Lung (tissue), 11 donors: ENCODE measurements at regions not wholly inside any gene's neighbourhood (a gene's known extent, or its start where the extent isn't known, plus 50 kb on each side); places are given as distances from the start of the nearest gene placed in this dataset.

Experiments
- ATAC-seq: fragments of 200-7000 bp; cut with Tn5 transposase; one replicate; pipeline ENCODE4 v1.9.1; 2020; ENCODE audit warnings: moderate number of reproducible peaks; ENCODE audit not compliant: insufficient read depth, low FRiP score
- DNase-seq, 3 donors: peaks; one replicate each; pipeline ENCODE4 v3.0.0-alpha.2; 2013 to 2017
- H3K27ac ChIP-seq, 2 donors: one replicate each; pipeline ENCODE4 v1.5.1; 2013; ENCODE audit warnings: mild to moderate bottlenecking in 2 of 2, moderate library complexity in 2 of 2, control low read depth in 1 of 2, inconsistent platforms in 1 of 2, low read depth in 1 of 2, low read length in 1 of 2
- H3K27me3 ChIP-seq, 3 donors: one replicate each; pipeline ENCODE4 v1.5.1; 2013; ENCODE audit warnings: low read length in 2 of 3; ENCODE audit not compliant: control insufficient read depth in 3 of 3, insufficient read depth in 3 of 3
- H3K36me3 ChIP-seq, 4 donors: one replicate each; pipeline ENCODE4 v1.5.1; 2013; ENCODE audit warnings: low read length in 4 of 4, mild to moderate bottlenecking in 1 of 4, moderate library complexity in 1 of 4; ENCODE audit not compliant: control insufficient read depth in 4 of 4, insufficient read depth in 4 of 4
- H3K4me1 ChIP-seq, 5 donors: one replicate each; pipeline ENCODE4 v1.5.1; 2013; ENCODE audit warnings: low read length in 5 of 5, mild to moderate bottlenecking in 2 of 5, moderate library complexity in 1 of 5; ENCODE audit not compliant: control insufficient read depth in 5 of 5, insufficient read depth in 5 of 5
- H3K4me3 ChIP-seq: one replicate; pipeline ENCODE4 v1.5.1; 2013; ENCODE audit warnings: mild to moderate bottlenecking, control low read depth, moderate library complexity
- H3K9ac ChIP-seq, 2 donors: one replicate each; pipeline ENCODE4 v1.5.1; 2013; ENCODE audit warnings: low read length in 2 of 2, control low read depth in 1 of 2; ENCODE audit not compliant: insufficient read depth in 1 of 2
- H3K9me3 ChIP-seq, 4 donors: one replicate each; pipeline ENCODE4 v1.5.1; 2013; ENCODE audit warnings: low read length in 3 of 4, mild to moderate bottlenecking in 1 of 4, moderate library complexity in 1 of 4; ENCODE audit not compliant: control insufficient read depth in 4 of 4, insufficient read depth in 3 of 4
- CTCF ChIP-seq: IDR thresholded peaks from 2 replicates; pipeline ENCODE4 v1.5.1; 2012; ENCODE audit warnings: mild to moderate bottlenecking; ENCODE audit errors: control extremely low read depth, extremely low read depth
- WGBS, 2 donors: extraction: QIAGEN DNeasy Blood & Tissue Kit; methylation state at CpG; one replicate each; pipeline ENCODE4 v1.1.7; 2013; 5-methylcytosine and 5-hydroxymethylcytosine counted together
- donor health status: control.
- donor health status: control.
- donor health status: Bipolar disorder and iron deficiency.
- donor health status: healthy.
- donor health status: DM: yes; HTN: yes; CAD: no.

GRCh38 chr6:47116606-47117005 lies 74.5 kb upstream of the ADGRF1 start:
- H3K27me3 ChIP-seq, result no peaks in the 10 kb centered on the region
- H3K4me3 ChIP-seq, result no peak overlapping the region
- H3K4me1 ChIP-seq, result no peaks in the 10 kb centered on the region
- H3K9me3 ChIP-seq, result no peaks in the 10 kb centered on the region
- WGBS, 2 donors, result 91 to 96% methylated on average over 6 of the region's 6 CpGs
- H3K27ac ChIP-seq, result no peak overlapping the region
- no peak for TF ChIP-seq CTCF
- DNase-seq, result no peak
- no peak overlapping the region for H3K9ac ChIP-seq
- no peak for ATAC-seq
- no peaks in the 10 kb centered on the region for H3K36me3 ChIP-seq

GRCh38 chr6:47116086-47116485 lies 74.0 kb upstream of the ADGRF1 start:
- WGBS, 2 donors, result 89 to 95% methylated on average over 2 of the region's 2 CpGs
- no peak overlapping the region for H3K4me3 ChIP-seq
- H3K27me3 ChIP-seq, result no peaks in the 10 kb centered on the region
- no peak for TF ChIP-seq CTCF
- no peak overlapping the region for H3K9ac ChIP-seq
- H3K9me3 ChIP-seq, result no peaks in the 10 kb centered on the region
- no peak for ATAC-seq
- no peaks in the 10 kb centered on the region for H3K36me3 ChIP-seq
- H3K27ac ChIP-seq, result no peak overlapping the region
- no peak for DNase-seq
- no peaks in the 10 kb centered on the region for H3K4me1 ChIP-seq

- Histone ChIP-seq H3K4me3 (no peak overlapping the region), H3K4me1 (no peaks in the 10 kb centered on the region), H3K27ac (no peak overlapping the region), H3K9ac (no peak overlapping the region), H3K27me3 (no peaks in the 10 kb centered on the region), H3K36me3 (no peaks in the 10 kb centered on the region), H3K9me3 (no peaks in the 10 kb centered on the region)
- WGBS, 2 donors, result 94 to 95% methylated on average over 4 of the region's 4 CpGs
- ATAC-seq, result no peak
- TF ChIP-seq CTCF, result no peak
- no peak for DNase-seq
Measured at GRCh38 chr6:47114460-47114859, 72.3 kb upstream of the ADGRF1 start.

DNA sequence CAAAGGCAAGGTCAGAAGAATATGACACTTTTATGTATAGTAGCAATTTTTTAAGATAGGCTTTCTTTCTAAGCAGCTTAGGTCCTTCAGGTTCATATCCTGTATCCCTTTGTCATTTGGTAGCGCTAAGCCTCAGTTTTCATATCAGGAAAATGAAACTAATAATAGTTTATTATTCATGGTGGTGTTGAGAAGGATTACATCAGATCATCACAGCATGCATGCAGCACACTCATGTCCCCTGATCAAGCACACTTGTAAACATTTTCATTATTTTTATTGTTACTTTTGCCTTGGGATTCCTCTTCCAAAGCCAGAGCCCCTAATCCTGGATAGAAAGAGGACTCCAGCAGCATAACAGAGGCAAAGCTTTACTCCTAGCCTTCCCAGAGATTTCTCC lies 70.2 kb upstream of the ADGRF1 start:
- no peak overlapping the region for H3K4me3 ChIP-seq
- H3K9ac ChIP-seq, result no peak overlapping the region
- WGBS, 2 donors, result 73 to 93% methylated on average over 1 of the region's 1 CpG
- no peaks in the 10 kb centered on the region for H3K36me3 ChIP-seq
- no peak for DNase-seq
- no peak for TF ChIP-seq CTCF
- no peaks in the 10 kb centered on the region for H3K27me3 ChIP-seq
- no peak overlapping the region for H3K27ac ChIP-seq
- no peak for ATAC-seq
- H3K9me3 ChIP-seq, result no peaks in the 10 kb centered on the region
- H3K4me1 ChIP-seq, result no peaks in the 10 kb centered on the region
